OCI-LY1 (cell line): ENCODE measurements at regions not wholly inside any gene's neighbourhood (a gene's known extent, or its start where the extent isn't known, plus 50 kb on each side); places are given as distances from the start of the nearest gene placed in this dataset.

Experiments used
- EZH2 ChIP-seq: fragments of 200-600 bp; sonication (generic), shearing (Covaris generic); IDR thresholded peaks from 2 replicates; pipeline ENCODE4 v1.8.0; 2017; ENCODE audit warnings: borderline replicate concordance, mixed run types, mild to moderate bottlenecking, antibody characterized with exemption, low read length, moderate library complexity, mixed read lengths
- TF ChIP-seq, protein P1 (sequence below): fragments of 200-600 bp; sonication (generic), shearing (Covaris generic); IDR thresholded peaks from 2 replicates; pipeline ENCODE4 v1.5.1; 2017; ENCODE audit warnings: mild to moderate bottlenecking, antibody characterized with exemption, low read length, moderate library complexity, mixed read lengths

DNA sequence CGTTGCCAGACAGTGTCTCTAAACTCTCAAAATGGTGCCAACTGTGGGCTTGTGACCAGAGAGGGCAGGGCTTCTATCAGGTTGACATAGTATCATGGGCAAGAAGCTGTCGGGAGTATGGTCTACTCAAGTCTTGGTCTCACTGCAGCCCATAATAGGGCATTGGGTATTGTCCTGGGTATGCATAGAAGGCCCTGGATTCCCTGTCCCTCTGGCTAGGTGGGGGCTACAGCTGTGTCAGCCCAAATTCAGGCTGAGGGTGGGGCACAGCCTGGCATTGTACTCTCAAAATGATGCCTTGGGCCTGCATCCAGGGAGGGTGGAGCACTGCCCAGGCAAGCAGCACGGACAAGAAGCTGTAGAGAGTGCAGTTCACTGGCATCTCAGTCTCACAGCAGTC is 408.8 kb upstream of the MAN1A1 start:
- TF ChIP-seq, protein P1, sequence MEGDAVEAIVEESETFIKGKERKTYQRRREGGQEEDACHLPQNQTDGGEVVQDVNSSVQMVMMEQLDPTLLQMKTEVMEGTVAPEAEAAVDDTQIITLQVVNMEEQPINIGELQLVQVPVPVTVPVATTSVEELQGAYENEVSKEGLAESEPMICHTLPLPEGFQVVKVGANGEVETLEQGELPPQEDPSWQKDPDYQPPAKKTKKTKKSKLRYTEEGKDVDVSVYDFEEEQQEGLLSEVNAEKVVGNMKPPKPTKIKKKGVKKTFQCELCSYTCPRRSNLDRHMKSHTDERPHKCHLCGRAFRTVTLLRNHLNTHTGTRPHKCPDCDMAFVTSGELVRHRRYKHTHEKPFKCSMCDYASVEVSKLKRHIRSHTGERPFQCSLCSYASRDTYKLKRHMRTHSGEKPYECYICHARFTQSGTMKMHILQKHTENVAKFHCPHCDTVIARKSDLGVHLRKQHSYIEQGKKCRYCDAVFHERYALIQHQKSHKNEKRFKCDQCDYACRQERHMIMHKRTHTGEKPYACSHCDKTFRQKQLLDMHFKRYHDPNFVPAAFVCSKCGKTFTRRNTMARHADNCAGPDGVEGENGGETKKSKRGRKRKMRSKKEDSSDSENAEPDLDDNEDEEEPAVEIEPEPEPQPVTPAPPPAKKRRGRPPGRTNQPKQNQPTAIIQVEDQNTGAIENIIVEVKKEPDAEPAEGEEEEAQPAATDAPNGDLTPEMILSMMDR, result no peak
- TF ChIP-seq EZH2, result no peak
